ENCODE measurements at regions not wholly inside any gene's neighbourhood (a gene's known extent, or its start where the extent isn't known, plus 50 kb on each side); places are given as distances from the start of the nearest gene placed in this dataset.

- no peak overlapping the region for H3K9ac ChIP-seq (ENCODE audit: low read depth, low read length)
- no peak overlapping the region for H3K4me3 ChIP-seq (ENCODE audit: low read depth, low read length)
- H3K9me3 ChIP-seq (ENCODE audit: control insufficient read depth, insufficient read depth, low read length) = 0 out of 2 replicates have a peak, but pooled peaks cover 4% of the 10 kb centered on the region
- H3K4me1 ChIP-seq (ENCODE audit: control insufficient read depth, insufficient read depth, low read length) = no peaks in the 10 kb centered on the region
- H3K27ac ChIP-seq (ENCODE audit: low read depth, low read length) = no peak overlapping the region
- H3K36me3 ChIP-seq (ENCODE audit: control insufficient read depth, insufficient read depth, low read length) = no peaks in the 10 kb centered on the region
- H3K27me3 ChIP-seq (ENCODE audit: control insufficient read depth, insufficient read depth, low read length) = no peaks in the 10 kb centered on the region
Observed at GRCh38 chr9:79862921-79863890, 291.4 kb downstream of the TLE4 start.

DNA sequence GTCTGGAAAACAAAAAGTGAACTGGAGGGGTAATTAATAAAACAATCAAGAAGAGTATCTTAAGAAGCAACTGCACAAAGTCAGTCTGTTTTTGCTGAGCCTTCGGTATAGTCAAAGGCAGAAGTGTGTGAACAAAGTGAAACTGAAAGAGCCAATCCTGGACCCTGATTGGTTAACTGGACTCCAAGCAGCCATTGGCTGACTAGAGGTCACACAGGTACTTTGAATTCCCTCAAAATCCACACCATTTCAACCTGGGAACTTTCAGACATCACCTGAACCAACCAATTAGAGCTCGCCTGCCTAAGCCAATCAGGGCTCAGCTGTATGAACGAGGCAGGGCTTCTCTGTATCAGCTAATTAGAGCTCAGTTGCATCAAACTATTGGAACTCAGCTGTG lies 286.7 kb downstream of the TLE4 start:
- Histone ChIP-seq H3K4me3 (ENCODE audit: low read depth, low read length) (no peak overlapping the region), H3K27me3 (ENCODE audit: control insufficient read depth, insufficient read depth, low read length) (no peaks in the 10 kb centered on the region), H3K9ac (ENCODE audit: low read depth, low read length) (no peak overlapping the region), H3K36me3 (ENCODE audit: control insufficient read depth, insufficient read depth, low read length) (no peaks in the 10 kb centered on the region), H3K27ac (ENCODE audit: low read depth, low read length) (no peak overlapping the region), H3K4me1 (ENCODE audit: control insufficient read depth, insufficient read depth, low read length) (no peaks in the 10 kb centered on the region), H3K9me3 (ENCODE audit: control insufficient read depth, insufficient read depth, low read length) (0 out of 2 replicates have a peak, but pooled peaks cover 4% of the 10 kb centered on the region)

GRCh38 chr9:79857188-79857587 lies 285.4 kb downstream of the TLE4 start:
- Histone ChIP-seq H3K27ac (ENCODE audit: low read depth, low read length) (no peak overlapping the region), H3K36me3 (ENCODE audit: control insufficient read depth, insufficient read depth, low read length) (no peaks in the 10 kb centered on the region)

GRCh38 chr9:79847074-79847473 lies 275.3 kb downstream of the TLE4 start:
- Histone ChIP-seq H3K27ac (ENCODE audit: low read depth, low read length) (no peak overlapping the region), H3K9me3 (ENCODE audit: control insufficient read depth, insufficient read depth, low read length) (no peaks in the 10 kb centered on the region), H3K27me3 (ENCODE audit: control insufficient read depth, insufficient read depth, low read length) (peaks cover 11% of the 10 kb centered on the region; the same call in 1 of the 2 replicates), H3K36me3 (ENCODE audit: control insufficient read depth, insufficient read depth, low read length) (no peaks in the 10 kb centered on the region), H3K9ac (ENCODE audit: low read depth, low read length) (no peak overlapping the region), H3K4me3 (ENCODE audit: low read depth, low read length) (no peak overlapping the region), H3K4me1 (ENCODE audit: control insufficient read depth, insufficient read depth, low read length) (peaks cover 11% of the 10 kb centered on the region)

More at GRCh38 chr9:79857188-79857587, 285.4 kb downstream of the TLE4 start:
- Histone ChIP-seq H3K27me3 (ENCODE audit: control insufficient read depth, insufficient read depth, low read length) (no peaks in the 10 kb centered on the region), H3K4me1 (ENCODE audit: control insufficient read depth, insufficient read depth, low read length) (no peaks in the 10 kb centered on the region), H3K9ac (ENCODE audit: low read depth, low read length) (no peak overlapping the region), H3K9me3 (ENCODE audit: control insufficient read depth, insufficient read depth, low read length) (no peaks in the 10 kb centered on the region), H3K4me3 (ENCODE audit: low read depth, low read length) (no peak overlapping the region)

DNA sequence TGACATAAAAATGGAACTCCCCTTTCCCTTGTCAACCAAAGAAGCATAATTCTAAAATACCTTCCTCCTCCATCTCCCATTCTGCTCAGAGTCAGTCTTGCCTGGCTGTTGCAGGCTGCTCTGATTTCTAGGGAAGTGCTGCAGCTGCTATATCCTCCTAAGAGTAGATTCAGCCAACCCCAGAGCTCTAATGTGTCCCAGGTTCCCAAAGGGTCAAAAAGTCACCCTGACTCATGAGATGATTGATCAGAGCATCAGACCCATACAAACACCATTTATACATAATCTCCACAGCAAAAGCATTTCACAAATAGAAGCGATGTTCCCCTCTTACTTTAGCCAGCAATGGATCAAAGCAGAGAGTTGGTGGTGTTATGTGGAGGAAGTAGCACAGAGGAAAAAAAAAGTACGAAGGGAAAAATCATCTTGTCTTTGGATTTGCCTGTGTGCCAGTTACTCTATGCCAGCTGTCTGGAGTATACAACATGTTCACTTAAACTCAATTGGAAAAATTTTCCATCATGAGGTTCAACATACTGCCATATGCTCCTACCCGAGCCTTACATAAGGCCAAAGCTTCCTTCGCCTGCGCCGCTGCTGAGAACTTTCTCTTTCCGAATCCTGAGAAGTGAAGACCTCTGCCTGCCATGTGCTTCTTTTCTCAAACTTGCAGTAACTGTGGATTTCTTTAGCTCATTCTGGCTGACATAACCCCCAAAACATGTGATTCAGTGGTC lies 258.0 kb downstream of the TLE4 start:
- Histone ChIP-seq H3K36me3 (ENCODE audit: control insufficient read depth, insufficient read depth, low read length) (no peaks in the 10 kb centered on the region), H3K27ac (ENCODE audit: low read depth, low read length) (no peak overlapping the region), H3K27me3 (ENCODE audit: control insufficient read depth, insufficient read depth, low read length) (no peaks in the 10 kb centered on the region), H3K9me3 (ENCODE audit: control insufficient read depth, insufficient read depth, low read length) (no peaks in the 10 kb centered on the region), H3K4me1 (ENCODE audit: control insufficient read depth, insufficient read depth, low read length) (peaks cover 10% of the 10 kb centered on the region), H3K9ac (ENCODE audit: low read depth, low read length) (no peak overlapping the region), H3K4me3 (ENCODE audit: low read depth, low read length) (no peak overlapping the region)

GRCh38 chr9:79824265-79824664 lies 252.5 kb downstream of the TLE4 start:
- H3K4me3 ChIP-seq (ENCODE audit: low read depth, low read length) = no peak overlapping the region
- no peak overlapping the region for H3K27ac ChIP-seq (ENCODE audit: low read depth, low read length)
- no peaks in the 10 kb centered on the region for H3K27me3 ChIP-seq (ENCODE audit: control insufficient read depth, insufficient read depth, low read length)
- no peaks in the 10 kb centered on the region for H3K4me1 ChIP-seq (ENCODE audit: control insufficient read depth, insufficient read depth, low read length)
- no peak overlapping the region for H3K9ac ChIP-seq (ENCODE audit: low read depth, low read length)
- H3K36me3 ChIP-seq (ENCODE audit: control insufficient read depth, insufficient read depth, low read length) = no peaks in the 10 kb centered on the region
- H3K9me3 ChIP-seq (ENCODE audit: control insufficient read depth, insufficient read depth, low read length) = no peaks in the 10 kb centered on the region

DNA sequence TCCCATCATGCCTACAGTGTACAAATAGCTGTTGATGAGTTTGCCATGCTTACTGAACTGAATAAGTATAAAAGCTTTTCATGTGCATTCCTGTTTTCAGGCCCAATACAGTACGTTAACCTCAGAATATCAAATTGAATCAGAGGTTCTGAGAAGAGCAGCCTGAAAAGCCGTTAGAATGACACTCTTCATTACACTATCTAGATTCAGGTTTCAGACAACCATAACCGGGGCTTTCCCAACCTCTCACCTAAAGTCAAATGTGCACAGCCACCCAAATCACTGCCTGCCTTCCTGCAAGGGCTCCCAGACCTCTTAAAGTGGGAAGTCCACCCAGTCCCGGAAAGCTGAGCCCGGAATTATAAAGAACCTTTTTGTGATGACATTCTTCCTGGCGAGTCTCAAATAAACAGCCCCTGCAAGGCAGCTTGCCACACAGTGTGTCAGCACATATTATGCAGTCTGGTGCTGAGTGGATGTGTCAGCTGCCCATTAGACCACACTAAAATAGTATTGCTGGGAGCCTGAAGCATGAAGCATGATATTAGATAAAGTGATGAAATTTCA lies 245.8 kb downstream of the TLE4 start:
- Histone ChIP-seq H3K9me3 (ENCODE audit: control insufficient read depth, insufficient read depth, low read length) (no peaks in the 10 kb centered on the region), H3K9ac (ENCODE audit: low read depth, low read length) (no peak overlapping the region), H3K27ac (ENCODE audit: low read depth, low read length) (no peak overlapping the region), H3K27me3 (ENCODE audit: control insufficient read depth, insufficient read depth, low read length) (no peaks in the 10 kb centered on the region), H3K4me3 (ENCODE audit: low read depth, low read length) (no peak overlapping the region), H3K4me1 (ENCODE audit: control insufficient read depth, insufficient read depth, low read length) (peaks cover 28% of the 10 kb centered on the region), H3K36me3 (ENCODE audit: control insufficient read depth, insufficient read depth, low read length) (no peaks in the 10 kb centered on the region)

- Histone ChIP-seq H3K4me3 (ENCODE audit: low read depth, low read length) (no peak overlapping the region), H3K9me3 (ENCODE audit: control insufficient read depth, insufficient read depth, low read length) (no peaks in the 10 kb centered on the region), H3K4me1 (ENCODE audit: control insufficient read depth, insufficient read depth, low read length) (peaks cover 37% of the 10 kb centered on the region), H3K36me3 (ENCODE audit: control insufficient read depth, insufficient read depth, low read length) (no peaks in the 10 kb centered on the region), H3K27ac (ENCODE audit: low read depth, low read length) (no peak overlapping the region), H3K27me3 (ENCODE audit: control insufficient read depth, insufficient read depth, low read length) (no peaks in the 10 kb centered on the region), H3K9ac (ENCODE audit: low read depth, low read length) (no peak overlapping the region)
Observed at GRCh38 chr9:79813258-79813638, 241.5 kb downstream of the TLE4 start.

GRCh38 chr9:79812507-79813257 lies 240.9 kb downstream of the TLE4 start:
- Histone ChIP-seq H3K9me3 (ENCODE audit: control insufficient read depth, insufficient read depth, low read length) (no peaks in the 10 kb centered on the region), H3K9ac (ENCODE audit: low read depth, low read length) (no peak overlapping the region), H3K4me3 (ENCODE audit: low read depth, low read length) (no peak overlapping the region), H3K27ac (ENCODE audit: low read depth, low read length) (no peak overlapping the region), H3K36me3 (ENCODE audit: control insufficient read depth, insufficient read depth, low read length) (no peaks in the 10 kb centered on the region), H3K4me1 (ENCODE audit: control insufficient read depth, insufficient read depth, low read length) (peaks cover 32% of the 10 kb centered on the region), H3K27me3 (ENCODE audit: control insufficient read depth, insufficient read depth, low read length) (no peaks in the 10 kb centered on the region)

- no peaks in the 10 kb centered on the region for H3K9me3 ChIP-seq (ENCODE audit: control insufficient read depth, insufficient read depth, low read length)
- no peaks in the 10 kb centered on the region for H3K36me3 ChIP-seq (ENCODE audit: control insufficient read depth, insufficient read depth, low read length)
- H3K9ac ChIP-seq (ENCODE audit: low read depth, low read length) = no peak overlapping the region
- H3K27ac ChIP-seq (ENCODE audit: low read depth, low read length) = no peak overlapping the region
- peaks cover 26% of the 10 kb centered on the region for H3K4me1 ChIP-seq (ENCODE audit: control insufficient read depth, insufficient read depth, low read length)
- H3K4me3 ChIP-seq (ENCODE audit: low read depth, low read length) = no peak overlapping the region
- H3K27me3 ChIP-seq (ENCODE audit: control insufficient read depth, insufficient read depth, low read length) = no peaks in the 10 kb centered on the region
Observed at GRCh38 chr9:79812099-79812498, 240.3 kb downstream of the TLE4 start.
